ENCODE measurements at regions not wholly inside any gene's neighbourhood (a gene's known extent, or its start where the extent isn't known, plus 50 kb on each side); places are given as distances from the start of the nearest gene placed in this dataset.
"Not testable (repeated sequence)": the region's sequence is repeated elsewhere in the genome, so short reads cannot be mapped to it uniquely, and the experiment has no call there.

DNA sequence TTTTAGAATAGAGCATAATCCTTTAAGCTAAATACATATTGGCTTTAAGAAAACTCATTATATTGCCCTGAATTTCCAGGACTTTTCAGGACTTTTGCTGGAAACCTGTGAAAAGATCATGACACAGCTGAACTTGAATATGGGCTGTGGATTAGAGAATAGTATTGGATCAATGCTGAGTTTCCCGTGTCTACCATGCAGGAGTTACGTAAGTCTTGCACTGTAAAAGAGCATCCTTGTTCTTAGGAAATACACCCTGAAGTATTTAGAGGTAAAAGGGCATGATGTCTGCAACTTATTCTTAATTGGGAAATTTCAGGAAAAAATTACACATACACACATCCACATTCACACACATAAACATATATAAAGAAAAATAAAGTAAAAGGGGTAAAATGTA is 82.1 kb downstream of the ZFP36L2 start:
- no peak for DNase-seq

DNA sequence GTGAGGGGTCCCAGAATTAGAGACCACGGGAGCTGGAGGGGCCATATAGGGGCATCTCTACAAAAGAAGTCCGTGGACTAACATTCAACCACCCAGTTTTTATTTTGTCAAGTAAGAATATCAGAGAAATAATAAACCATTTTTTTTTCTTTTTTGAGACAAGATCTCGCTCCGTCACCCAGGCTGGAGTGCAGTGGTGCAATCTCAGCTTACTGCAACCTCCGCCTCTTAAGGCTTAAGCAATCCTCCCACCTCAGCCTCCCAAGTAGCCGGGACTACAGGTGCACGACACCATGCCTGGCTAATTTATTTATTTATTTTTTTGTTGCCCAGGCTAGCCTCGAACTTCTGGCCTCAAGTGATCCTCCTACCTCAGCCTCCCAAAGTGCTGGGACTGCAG is 82.7 kb downstream of the ZFP36L2 start:
- no peak for DNase-seq

DNA sequence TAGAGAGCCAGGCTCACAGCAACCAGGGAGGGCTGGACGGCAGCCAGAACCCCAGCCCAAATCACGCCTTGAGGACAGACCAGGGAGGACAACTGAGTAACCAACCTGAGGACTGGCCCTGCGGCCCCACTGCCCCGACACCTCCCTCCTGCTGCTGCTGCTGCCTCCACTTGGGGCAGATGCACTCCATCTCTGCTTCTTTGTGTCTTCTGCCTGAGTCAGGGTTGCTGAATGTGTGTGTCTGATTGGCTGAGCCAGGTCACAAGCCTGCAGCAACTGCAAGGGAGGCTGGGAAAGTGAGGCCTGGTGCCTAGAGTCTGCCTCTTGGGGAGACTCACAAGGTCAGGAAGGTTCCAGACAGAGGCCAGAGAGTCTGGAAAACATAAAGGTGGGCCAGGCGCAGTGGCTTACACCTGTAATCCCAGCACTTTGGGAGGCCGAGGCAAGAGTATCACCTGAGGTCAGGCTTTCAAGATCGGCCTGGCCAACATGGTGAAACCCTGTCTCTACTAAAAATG is 83.4 kb downstream of the ZFP36L2 start:
- DNase-seq: no peak

DNA sequence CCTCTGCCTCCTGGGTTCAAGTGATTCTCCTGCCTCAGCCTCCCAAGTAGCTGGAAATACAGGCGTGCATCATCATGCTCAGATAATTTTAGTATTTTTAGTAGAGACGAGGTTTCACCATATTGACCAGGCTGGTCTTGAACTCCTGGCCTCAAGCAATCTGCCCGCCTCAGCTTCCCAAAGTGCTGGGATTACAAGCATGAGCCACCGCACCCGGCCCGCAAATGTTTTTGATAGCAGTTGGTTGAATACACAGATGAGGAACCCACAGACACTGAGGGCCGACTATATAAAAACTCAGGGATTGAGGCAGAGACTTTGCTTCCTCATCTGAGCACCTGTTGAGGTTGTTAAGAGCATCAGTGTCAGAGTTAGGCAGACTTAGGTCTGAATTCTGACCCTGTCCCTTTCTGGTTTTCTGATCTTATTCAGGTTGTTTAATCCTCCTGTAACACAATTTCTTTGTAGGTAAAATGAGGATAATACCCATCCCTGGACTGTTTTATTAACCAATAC is 84.7 kb downstream of the ZFP36L2 start:
- DNase-seq: not testable (repeated sequence)

DNA sequence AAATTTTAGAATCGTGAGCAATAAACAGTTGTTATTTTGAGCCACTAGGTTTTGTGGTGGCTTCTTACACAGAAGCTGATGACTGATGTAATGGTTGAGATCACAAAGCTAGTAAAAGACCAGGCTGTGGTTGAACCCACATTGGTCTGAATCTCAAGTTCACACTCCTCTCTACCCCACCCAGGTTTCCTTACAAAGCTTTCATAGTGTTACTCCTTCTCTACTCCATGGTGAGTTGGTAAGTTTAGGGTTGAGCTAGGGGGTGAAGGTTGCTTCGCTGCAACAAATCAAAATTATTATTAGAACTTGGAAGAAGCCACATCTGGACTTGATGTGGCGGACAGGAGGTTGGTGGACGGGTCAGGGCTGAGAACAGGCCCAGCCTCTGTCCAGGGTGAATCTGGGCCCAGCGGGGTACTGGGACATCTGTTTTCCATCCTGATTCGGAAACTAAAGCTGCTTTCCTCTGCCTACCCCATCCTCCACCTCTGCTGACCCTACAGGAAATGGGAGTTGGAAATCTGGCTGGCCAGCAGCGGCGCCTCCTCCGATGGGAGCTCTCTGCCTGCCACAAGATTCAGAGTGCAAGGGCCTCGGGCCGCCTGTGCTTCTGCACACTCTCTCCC is 86.3 kb downstream of the ZFP36L2 start:
- DNase-seq: no peak

DNA sequence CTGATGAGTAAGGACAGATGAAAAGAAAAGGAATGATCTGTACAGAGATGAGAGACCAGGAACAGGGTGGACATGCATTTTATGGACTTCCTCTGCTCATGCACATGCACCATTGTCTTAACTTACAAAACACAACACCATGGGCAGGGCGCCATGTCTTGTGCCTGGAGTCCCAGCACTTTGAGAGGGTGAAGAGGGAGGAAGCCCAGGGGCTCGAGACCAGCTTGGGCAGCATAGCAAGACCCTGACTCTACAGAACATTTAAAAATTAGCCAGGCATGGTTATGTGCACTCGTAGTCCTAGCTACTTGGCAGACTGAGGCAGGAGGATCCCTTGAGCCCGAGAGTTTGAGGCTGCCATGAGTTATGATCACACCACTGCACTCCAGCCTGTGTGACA is 86.9 kb downstream of the ZFP36L2 start:
- DNase-seq: no peak

DNA sequence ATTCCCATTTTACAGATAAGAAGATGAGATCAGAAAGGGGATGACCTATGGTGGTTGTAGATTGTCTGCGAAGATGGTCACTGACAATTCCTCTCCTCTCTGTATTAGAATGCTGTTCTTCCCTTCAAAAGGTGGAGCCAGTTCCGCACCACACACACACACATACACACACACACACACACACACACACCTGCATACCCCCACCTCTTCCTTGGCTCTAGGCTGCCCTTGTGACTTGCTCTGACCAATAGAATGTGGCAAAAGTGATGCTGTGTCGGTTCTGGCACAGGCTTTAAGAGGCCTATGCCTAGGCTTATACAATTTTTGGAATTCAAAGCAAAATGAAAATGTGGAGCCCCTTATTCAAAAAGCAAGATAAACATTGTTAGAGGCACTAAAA is 88.0 kb downstream of the ZFP36L2 start:
- DNase-seq: no peak

DNA sequence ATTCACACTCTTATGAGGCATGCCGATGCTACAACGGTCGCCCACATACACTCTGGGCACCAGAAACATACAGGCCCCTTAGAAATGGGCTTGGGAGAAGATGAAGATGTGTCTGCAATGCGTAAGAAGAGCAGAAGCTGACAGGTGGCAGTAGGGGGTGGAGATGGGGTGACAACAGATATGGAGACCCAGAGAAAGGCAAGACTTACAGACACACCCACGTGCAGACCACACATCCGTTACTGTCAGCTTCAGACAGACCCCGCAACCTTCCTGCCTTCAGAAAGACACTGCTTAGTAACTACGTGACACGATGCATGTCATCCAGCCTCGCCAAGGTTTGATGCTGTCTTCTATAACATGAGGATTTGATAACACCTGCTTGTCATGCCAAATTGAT is 89.5 kb downstream of the ZFP36L2 start:
- no peak for DNase-seq

DNA sequence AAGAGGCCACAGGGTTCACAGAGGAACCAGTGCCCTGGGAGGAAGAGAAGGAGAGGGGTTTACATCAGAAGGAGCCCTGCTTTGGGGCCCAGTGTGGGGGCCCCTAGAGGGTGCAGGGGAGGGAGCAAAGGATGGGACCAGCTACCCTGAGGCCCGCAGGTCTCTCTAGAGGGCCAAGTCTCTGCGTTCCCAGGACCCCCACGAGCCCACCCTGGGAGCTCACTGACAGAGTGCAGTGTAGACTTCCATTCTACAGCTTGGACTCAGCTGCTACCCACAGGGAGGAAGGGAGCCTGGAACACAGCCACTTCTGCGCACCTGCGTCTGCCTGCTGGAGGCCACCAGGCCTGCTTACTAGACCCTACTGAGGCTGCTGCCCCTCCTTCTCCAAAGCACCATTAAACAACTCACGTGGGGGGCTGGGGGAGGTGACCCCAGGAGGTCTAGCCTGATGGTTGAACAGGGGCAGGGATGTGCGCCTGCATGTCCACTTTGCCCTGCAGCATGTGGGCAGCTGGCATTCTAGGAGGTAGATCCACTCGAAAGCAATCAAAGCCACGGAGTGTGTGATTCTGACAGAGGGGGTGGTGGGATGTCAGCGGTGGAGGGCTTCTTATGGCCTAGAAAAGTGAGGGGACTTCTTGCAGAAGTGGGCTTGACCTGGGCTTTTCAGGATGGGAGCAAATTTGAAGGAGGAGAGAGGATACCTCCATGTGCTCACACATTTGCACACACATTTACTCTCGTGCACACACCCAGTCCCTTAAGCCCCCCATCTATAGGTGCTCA is 90.2 kb downstream of the ZFP36L2 start:
- DNase-seq: no peak

DNA sequence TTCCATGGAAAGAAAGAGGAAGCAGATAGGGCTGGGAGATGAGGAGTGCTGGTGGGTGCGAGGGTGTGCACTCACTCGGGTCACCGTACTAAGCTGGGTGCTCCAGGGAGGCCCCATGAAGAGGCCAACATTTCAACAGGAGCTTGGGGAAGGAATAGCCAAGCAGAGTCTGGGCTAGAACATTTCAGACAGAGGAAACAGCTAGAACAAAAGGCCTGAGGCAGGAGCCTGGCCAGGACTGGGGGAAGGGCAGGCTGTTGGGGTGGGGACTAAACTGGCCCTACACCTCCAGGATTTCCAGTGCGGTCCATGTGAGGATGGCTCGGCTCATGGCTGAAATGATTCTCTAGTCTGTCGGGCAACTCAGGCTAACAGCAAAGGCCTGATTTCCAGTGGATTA is 90.8 kb downstream of the ZFP36L2 start:
- no peak for DNase-seq

DNA sequence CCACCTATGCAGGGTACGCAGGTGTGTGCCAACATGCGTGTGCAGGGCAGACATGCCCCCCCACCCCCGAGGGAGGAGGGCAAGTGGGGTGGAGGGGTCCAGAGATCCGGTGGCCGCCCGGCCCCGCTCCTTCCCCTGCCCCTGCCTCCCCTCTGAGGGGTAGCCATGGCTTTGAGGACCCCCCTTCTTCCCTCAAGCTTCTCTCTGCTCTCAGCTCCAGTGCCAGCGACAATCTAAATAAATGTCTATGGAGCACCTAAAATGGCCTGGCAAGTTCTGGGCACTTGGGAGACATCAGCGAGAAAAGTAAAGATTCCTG is 91.9 kb downstream of the ZFP36L2 start:
- DNase-seq: no peak

DNA sequence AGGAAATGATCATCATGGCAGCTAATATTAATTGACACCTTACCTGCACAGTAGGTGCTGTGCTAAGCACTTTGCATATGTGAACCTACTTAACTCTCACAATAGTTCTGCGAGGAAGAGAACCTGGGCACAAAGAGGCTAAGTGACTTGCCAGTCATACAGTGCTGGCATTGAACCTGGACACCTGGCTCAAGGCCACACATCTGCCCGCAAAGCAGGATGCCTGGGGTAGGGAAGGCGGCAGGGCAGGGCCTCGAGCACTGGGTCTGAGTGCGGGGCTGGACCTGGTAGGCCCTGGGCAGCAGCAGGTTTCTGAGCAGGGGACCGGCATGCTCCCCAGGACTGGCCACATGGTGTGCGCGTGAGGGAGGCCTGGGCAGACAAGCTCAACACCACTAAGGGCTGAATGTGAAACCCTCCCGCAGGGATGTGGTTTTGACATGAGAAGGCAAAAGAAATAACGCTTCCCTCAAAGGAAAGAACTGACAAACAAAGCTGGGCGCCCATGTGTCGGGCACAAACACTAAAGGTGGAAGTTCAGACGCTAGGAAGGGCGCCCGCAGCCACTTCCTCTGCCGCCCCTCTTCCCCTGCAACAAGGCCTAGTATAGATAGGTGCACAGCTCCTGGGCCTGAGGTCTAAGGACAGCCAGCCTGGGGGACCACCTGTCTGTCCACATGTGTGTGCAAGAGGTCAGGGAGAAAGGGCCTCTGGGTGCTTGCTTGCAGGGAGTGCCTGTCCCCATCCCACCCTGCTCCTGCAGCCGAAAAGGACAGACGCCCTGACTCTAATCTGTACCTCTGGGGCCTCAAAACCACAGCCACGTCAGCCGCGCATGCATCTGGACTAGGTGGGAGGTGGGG is 92.5 kb downstream of the ZFP36L2 start:
- DNase-seq: no peak

DNA sequence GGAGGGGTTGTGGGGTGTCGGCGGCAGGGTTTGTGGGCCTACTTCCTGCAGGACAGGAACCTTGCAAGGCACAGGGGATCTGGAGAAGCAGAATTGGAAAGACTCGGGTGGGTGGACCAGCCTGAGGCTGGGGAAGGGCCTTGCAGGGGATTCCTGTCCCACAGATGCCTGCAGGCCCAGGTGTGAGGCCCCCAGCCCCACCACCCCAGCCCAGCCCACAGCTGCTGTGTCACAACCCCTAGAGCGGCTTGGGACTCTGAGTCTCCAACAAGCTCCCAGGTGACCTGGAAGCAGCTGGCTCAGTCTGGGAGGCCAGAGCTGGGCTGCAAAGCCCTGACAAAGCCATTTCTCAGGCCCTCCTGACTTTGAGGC is 93.1 kb downstream of the ZFP36L2 start:
- no peak for DNase-seq

DNA sequence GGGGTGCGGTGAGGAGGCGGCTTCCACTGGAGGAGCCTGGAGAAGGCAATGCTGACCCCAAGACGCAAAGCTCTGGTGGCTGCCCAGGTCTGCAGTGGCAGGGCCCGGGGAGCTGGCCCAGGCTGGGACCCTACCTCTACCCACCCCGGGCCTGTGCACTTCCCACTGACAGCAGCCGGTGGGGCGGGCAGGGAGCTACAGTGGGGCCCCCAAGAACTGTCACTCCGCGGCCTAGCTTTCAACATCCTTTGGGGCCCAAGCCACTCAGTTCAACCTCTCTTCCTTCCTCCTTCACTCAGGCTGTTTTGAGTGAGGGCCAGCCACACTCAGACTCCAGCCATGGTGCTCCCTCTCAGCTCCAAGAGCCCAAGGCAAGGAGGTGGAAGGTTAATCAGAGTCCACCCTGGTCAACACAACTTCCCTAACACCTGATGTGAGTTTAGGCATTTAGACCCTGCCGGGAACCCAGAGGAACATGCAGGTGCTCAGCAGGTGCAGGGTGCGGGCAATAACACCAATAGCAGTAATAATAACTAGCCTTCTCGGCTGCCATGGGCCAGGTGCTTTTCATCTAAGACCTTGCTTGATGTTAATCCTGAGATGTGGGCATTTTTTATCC is 93.6 kb downstream of the ZFP36L2 start:
- no peak for DNase-seq

DNA sequence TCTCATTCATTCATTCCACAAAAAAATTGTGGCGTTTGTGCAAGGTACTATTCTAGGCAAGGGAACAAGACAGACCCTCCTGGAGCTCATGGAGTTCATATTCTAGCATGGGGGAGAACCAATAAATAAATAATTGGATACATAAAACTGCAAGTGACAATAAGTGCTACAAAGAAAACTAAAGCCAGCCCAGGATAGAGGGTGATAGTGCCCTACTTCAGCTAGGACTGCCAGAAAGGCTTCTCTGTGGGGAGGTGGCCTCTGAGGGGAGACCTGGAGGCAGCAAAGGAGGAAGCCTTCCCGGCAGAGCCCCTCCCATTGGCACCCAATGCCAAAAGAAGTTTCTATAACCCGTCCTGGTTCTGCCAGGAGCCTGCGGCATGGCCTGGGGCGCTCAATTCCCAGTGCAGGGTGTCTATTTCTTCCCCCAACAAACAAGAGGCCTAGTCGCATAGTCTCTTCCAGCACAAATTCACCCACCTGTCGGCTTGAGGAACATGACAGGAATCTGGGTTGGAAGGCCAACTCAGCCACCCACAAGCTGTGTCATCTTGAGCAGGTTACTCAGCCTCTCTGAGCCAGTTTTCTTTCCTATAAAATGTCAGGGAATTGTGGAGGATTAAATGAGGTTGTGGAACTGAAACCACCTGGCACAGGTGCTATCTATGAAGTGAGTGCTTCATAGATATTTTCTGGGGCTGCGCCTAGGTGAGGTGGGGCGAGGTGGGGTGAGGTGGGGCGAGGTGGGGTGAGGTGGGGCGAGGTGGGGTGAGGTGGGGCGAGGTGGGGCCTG is 94.3 kb downstream of the ZFP36L2 start:
- DNase-seq: no peak

DNA sequence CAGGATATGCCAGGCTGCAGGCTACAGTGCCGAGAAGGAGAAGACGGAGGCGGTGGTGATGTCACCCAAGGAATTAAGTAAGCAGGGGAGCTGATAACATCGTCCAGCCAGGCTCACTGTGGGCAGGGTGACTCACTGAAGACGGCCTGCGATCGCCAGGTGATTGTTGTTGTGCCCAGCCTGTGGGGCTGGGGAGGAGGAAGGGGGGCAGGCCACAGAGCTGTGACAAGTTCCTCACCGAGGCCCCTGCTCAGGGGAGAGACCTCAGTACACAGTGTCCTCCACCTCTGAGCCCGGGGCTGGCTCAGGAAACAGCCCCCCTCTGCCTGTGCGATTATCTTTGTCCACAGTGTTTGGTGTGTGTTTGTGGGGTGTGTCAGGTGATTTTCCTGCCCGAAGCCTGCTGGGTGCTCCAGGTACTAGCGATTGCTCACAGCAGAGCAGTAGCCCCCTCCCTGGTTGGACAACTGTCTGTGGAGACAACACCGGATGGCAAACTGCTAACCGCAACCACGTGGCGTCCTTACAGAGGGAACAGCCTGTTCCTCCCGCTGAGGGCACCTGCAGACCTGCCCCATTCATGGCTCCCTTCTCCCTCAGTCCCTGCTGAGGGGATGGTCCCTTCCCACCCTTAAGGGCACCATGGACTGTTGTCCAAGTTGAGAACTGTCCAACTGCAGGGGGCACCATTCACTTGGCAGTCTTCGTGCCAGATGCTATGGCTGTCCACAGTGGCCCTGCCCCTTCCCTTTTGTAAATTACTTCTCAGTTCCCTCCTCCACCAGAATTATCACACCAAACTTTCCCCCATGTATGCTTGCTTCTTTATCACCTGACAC is 95.1 kb downstream of the ZFP36L2 start:
- no peak for DNase-seq

DNA sequence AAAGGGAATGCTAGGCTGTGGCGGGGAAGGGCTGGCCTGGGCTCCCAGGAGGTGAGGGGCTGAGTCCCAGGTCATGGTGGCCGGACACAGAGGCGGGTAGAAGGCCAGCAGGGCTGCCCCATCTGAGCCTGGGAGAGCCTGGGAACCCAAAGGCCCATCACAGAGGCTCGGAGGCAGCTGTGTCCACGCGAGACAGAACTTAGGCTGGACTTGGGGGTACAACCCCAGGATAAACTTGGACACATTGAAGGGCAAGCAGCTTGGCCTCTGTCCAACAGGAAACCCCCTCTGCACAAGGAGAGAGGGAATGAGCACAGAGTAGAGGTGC is 95.9 kb downstream of the ZFP36L2 start:
- DNase-seq: no peak

DNA sequence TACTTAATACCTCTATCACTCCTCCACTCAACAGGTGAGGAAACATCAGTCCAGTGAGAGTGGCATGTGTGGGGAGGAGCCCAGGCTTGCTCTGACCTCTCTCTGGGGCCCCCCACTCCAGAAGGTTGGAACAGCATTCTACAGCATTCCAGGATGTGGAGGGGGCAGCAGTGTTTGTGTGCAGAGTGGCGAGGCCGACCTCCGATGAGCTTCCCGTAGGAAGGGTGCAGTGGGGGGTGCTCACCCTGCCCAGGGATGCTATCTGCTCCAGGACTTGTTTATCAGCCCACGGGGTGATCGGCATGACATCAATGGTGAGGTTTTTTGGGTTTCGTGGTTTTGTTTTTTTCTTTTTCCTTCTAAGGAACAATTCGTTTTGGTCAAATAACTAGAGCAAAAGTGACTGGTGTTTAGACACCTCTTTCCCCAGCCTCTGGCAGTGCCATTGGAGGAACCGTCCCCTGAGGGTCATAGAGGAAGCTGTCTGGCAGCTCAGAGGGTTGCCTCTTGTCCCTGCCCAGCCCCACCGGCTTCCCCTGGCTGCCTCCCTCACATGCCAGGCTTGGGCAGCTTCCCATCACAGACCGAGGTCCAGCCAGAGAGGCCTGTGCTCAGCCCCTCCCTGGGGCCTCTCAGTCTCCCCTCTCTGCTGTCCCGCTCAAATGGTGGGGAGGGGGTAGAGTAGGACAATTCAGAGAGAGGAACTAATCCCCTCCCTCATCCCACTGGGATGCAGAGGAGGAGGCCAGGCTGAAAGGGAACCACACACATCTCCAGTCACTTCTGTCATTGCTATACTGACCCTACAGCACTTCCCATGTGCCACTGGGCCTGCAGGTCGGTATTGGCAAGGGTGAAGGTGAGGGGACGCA is 96.5 kb downstream of the ZFP36L2 start:
- DNase-seq: no peak

DNA sequence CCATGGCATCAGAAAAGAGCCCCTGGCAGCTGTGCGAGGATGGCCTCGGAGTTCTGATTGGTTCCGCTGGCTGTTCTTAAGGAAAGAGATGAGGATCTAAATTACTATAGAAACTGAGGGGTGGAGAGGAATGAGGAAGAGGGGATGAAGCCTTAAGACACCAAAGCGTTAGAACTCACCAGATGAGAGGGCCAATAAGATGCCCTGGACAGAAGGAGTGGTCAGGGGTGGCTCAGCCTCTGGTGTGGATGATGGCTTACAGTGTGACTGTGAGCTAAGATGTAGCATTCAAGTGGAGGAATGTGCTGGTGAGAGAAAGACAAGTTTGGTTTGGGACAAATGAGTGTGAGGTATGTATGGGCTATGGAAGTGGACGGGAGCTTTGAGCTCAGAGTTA is 97.8 kb downstream of the ZFP36L2 start:
- no peak for DNase-seq

DNA sequence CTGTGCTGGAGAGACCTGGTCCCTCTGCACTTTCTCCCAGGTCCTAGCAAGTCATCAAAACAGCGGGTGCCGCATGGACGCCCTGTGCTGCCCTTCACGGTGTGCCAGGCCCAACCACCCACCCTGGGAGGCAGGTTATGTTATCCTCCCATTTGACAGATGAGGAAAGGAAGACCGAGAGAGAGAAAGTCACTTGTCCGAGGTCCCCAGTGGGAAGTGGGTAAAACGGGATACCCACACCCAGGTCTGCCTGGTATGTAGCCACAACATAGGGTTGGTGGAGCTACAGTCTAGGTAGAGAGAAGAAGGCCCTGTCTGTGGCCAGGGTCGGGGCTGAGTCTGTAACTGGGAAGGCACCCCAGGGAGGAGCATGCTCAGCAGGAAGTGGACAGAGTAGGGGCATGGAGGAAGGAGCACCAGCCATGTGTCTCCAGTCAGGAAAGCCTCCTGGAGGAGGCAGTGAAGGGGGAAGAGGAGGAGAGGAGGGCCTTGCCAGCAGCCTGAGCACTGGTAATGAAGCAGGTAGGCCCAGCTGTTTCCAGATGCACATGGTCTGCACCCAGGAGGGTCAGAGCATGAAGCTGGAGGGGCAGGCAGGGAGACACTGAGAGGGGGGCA is 98.4 kb downstream of the ZFP36L2 start:
- no peak for DNase-seq
